Right ventricle myocardium superior (tissue), 1 donor: ENCODE measurements at regions not wholly inside any gene's neighbourhood (a gene's known extent, or its start where the extent isn't known, plus 50 kb on each side); places are given as distances from the start of the nearest gene placed in this dataset.
"Not testable (repeated sequence)": the region's sequence is repeated elsewhere in the genome, so short reads cannot be mapped to it uniquely, and the experiment has no call there.

ENCODE experiments used
- ATAC-seq: fragments of 200-7000 bp; cut with Tn5 transposase; one replicate; pipeline ENCODE4 v1.9.1; 2020; ENCODE audit warnings: mild to moderate bottlenecking; ENCODE audit not compliant: poor library complexity
- DNase-seq: peaks from one replicate; pipeline ENCODE4 v3.0.0-alpha.2; 2020
- intact Hi-C: fragments of 100-400 bp; cut with DNase I; formaldehyde crosslinking; loops from one replicate; pipeline ENCODE4 v1.11.2; 2022
- donor health status: DM: no; HTN: yes; CAD: no; lungs with severe emphysema.

GRCh38 chr9:86997156-86997555, 49.9 kb upstream of the GAS1 start:
- ATAC-seq (no peak), DNase-seq (no peak)

GRCh38 chr9:86997951-86998350, 50.6 kb upstream of the GAS1 start:
- intact Hi-C loops = no loop called here
- DNase-seq (no peak), ATAC-seq (no peak)

More at GRCh38 chr9:86997156-86997555, 49.9 kb upstream of the GAS1 start:
- intact Hi-C loops = no loop called here

- DNase-seq (no peak), ATAC-seq (no peak)
- intact Hi-C loops = no loop called here
Measured at GRCh38 chr9:87002517-87002916, 55.2 kb upstream of the GAS1 start.

GRCh38 chr9:87004016-87004415, 56.7 kb upstream of the GAS1 start:
- no peak for DNase-seq
- ATAC-seq = no peak
- intact Hi-C loops = no loop called here

GRCh38 chr9:87006956-87007355, 59.6 kb upstream of the GAS1 start:
- intact Hi-C loops = no loop called here
- DNase-seq = no peak
- ATAC-seq = no peak

- intact Hi-C loops = no loop called here
- no peak for DNase-seq
- ATAC-seq = peak; percentile 41
Measured at GRCh38 chr9:87007711-87008366, 60.5 kb upstream of the GAS1 start.

- DNase-seq = no peak
- peak; percentile 48 for ATAC-seq
- intact Hi-C loops = no loop called here
Measured at GRCh38 chr9:87008667-87009066, 61.4 kb upstream of the GAS1 start.

GRCh38 chr9:87010626-87011025, 63.3 kb upstream of the GAS1 start:
- DNase-seq = no peak
- intact Hi-C loops = no loop called here
- no peak for ATAC-seq

GRCh38 chr9:87011551-87011950, 64.2 kb upstream of the GAS1 start:
- ATAC-seq (no peak), DNase-seq (no peak)
- intact Hi-C loops = no loop called here

GRCh38 chr9:87013490-87013889, 66.2 kb upstream of the GAS1 start:
- intact Hi-C loops = no loop called here
- ATAC-seq = no peak
- DNase-seq = no peak

GRCh38 chr9:87014436-87014835, 67.1 kb upstream of the GAS1 start:
- intact Hi-C loops = no loop called here
- DNase-seq (no peak), ATAC-seq (no peak)

GRCh38 chr9:87016681-87017080, 69.4 kb upstream of the GAS1 start:
- no peak for ATAC-seq
- intact Hi-C loops = no loop called here
- DNase-seq = no peak

- no peak for ATAC-seq
- intact Hi-C loops = loop anchor here (10.0 kb wide), 1 partner anchor 66 kb away; no protein-coding TSS in a partner anchor
- no peak for DNase-seq
Measured at GRCh38 chr9:87020169-87020950, 73.1 kb upstream of the GAS1 start.

GRCh38 chr9:87022178-87022577, 74.9 kb upstream of the GAS1 start:
- DNase-seq (no peak), ATAC-seq (no peak)
- intact Hi-C loops = loop anchor here (10.0 kb wide), 1 partner anchor 67 kb away; no protein-coding TSS in a partner anchor

GRCh38 chr9:87026204-87026603, 78.9 kb upstream of the GAS1 start:
- no peak for ATAC-seq
- intact Hi-C loops = loop anchor here (10.0 kb wide), 1 partner anchor 71 kb away; no protein-coding TSS in a partner anchor

GRCh38 chr9:87028836-87029235, 81.5 kb upstream of the GAS1 start:
- intact Hi-C loops = loop anchor here (10.0 kb wide), 1 partner anchor 74 kb away; no protein-coding TSS in a partner anchor
- ATAC-seq, DNase-seq: not testable (repeated sequence)

More at GRCh38 chr9:87026204-87026603, 78.9 kb upstream of the GAS1 start:
- no peak for DNase-seq

- DNase-seq (no peak), ATAC-seq (no peak)
- intact Hi-C loops = loop anchor here (10.0 kb wide), 1 partner anchor 75 kb away; no protein-coding TSS in a partner anchor
Measured at GRCh38 chr9:87029905-87030304, 82.6 kb upstream of the GAS1 start.

- DNase-seq (no peak), ATAC-seq (no peak)
- intact Hi-C loops = no loop called here
Measured at GRCh38 chr9:87034841-87035240, 87.5 kb upstream of the GAS1 start.

GRCh38 chr9:87035879-87036278, 88.6 kb upstream of the GAS1 start:
- no peak for ATAC-seq
- intact Hi-C loops = no loop called here
- no peak for DNase-seq

GRCh38 chr9:87036506-87036905, 89.2 kb upstream of the GAS1 start:
- DNase-seq = no peak
- ATAC-seq = no peak
- intact Hi-C loops = no loop called here
